HCT116 (cell line): ENCODE measurements at regions not wholly inside any gene's neighbourhood (a gene's known extent, or its start where the extent isn't known, plus 50 kb on each side); places are given as distances from the start of the nearest gene placed in this dataset.
A peak's percentile ranks its signal among the peaks of the same experiment; 100 is the strongest.
"Not testable (repeated sequence)": the region's sequence is repeated elsewhere in the genome, so short reads cannot be mapped to it uniquely, and the experiment has no call there.

Source experiments
- ATAC-seq: fragments of 200-7000 bp; cut with Tn5 transposase; 2 replicates; pipeline ENCODE4 v1.9.1; 2020; ENCODE audit warnings: mild to moderate bottlenecking, moderate library complexity
- BruUV-seq: library from RNA; stranded (reverse); fragments of 400-500 nt; replicated peaks from 2 replicates; lab custom pipeline; 2021; lab: Mats Ljungman, UMichigan
- CTCF ChIA-PET: fragments of 300-600 bp; sonication (Branson Sonifier 250); formaldehyde crosslinking; loops from one replicate; lab custom pipeline; 2021; ENCODE audit warnings: antibody characterized with exemption; lab: Charles Lee
- POLR2A ChIA-PET: fragments of 300-600, 350-600 bp; sonication (Branson Sonifier 250); formaldehyde crosslinking; loops from one replicate; lab custom pipeline; 2021; ENCODE audit warnings: antibody characterized with exemption; lab: Charles Lee
- RAD21 ChIA-PET, 2 experiments: fragments of 300-600 bp; sonication (Branson Sonifier 250); formaldehyde crosslinking; loops; one replicate each; lab custom pipeline; 2023; ENCODE audit warnings: low total read pairs in 2 of 2; ENCODE audit not compliant: uncharacterized antibody in 2 of 2, unreplicated experiment in 2 of 2, low non-redundant PET in 1 of 2; lab: Charles Lee
- DNase-seq: peaks from one replicate; pipeline ENCODE4 v3.0.0-alpha.2; 2010; ENCODE audit warnings: low read depth, low spot score
- H2AFZ ChIP-seq: fragments of 200-600 bp; shearing (Covaris generic), sonication (generic); 2 replicates; pipeline ENCODE4 v1.6.1; 2017; ENCODE audit warnings: low read depth, mixed run types, mixed read lengths, antibody characterized with exemption, low read length; ENCODE audit not compliant: poor library complexity, severe bottlenecking
- H3K27ac ChIP-seq: 2 replicates; pipeline ENCODE4 v1.5.1; 2012; ENCODE audit warnings: low read depth, low read length
- H3K27me3 ChIP-seq: fragments of 200-600 bp; sonication (generic); 2 replicates; pipeline ENCODE4 v1.6.1; 2016; ENCODE audit warnings: mixed run types, low read length, mixed read lengths; ENCODE audit not compliant: insufficient read depth
- H3K36me3 ChIP-seq, 2 experiments: fragments of 200-500 bp in 1 of 2; fragments of 200-600 bp in 1 of 2; sonication (Bioruptor generic) in 1 of 2; sonication (generic) in 1 of 2; 2 replicates each; pipeline versions ENCODE4 v1.5.1 to v1.6.1; 2014 to 2016; ENCODE audit warnings: low read length in 2 of 2, inconsistent platforms in 1 of 2, mixed read lengths in 1 of 2, mixed run types in 1 of 2; ENCODE audit not compliant: insufficient read depth in 2 of 2, control insufficient read depth in 1 of 2
- H3K4me1 ChIP-seq, 2 experiments: fragments of 200-600 bp in 1 of 2; sonication (generic) in 1 of 2; 2 replicates each; pipeline versions ENCODE4 v1.5.1 to v1.6.1; 2012 to 2017; ENCODE audit warnings: low read length in 2 of 2, inconsistent platforms in 1 of 2, mild to moderate bottlenecking in 1 of 2, mixed read lengths in 1 of 2, mixed run types in 1 of 2, moderate library complexity in 1 of 2; ENCODE audit not compliant: insufficient read depth in 2 of 2, control insufficient read depth in 1 of 2
- H3K4me2 ChIP-seq: fragments of 200-600 bp; sonication (generic); 2 replicates; pipeline ENCODE4 v1.6.1; 2017; ENCODE audit warnings: mixed run types, low read length, mixed read lengths
- H3K4me3 ChIP-seq, 2 experiments: fragments of 200-600 bp in 1 of 2; sonication (generic) in 1 of 2; replicated peaks in 1 of 2; 2 replicates each; pipeline ENCODE4 v1.5.1; 2011 to 2016; ENCODE audit warnings: low read length in 2 of 2, control low read depth in 1 of 2, low read depth in 1 of 2, mild to moderate bottlenecking in 1 of 2, mixed read lengths in 1 of 2, mixed run types in 1 of 2
- H3K79me2 ChIP-seq: fragments of 200-600 bp; sonication (generic); 2 replicates; pipeline ENCODE4 v1.6.1; 2017; ENCODE audit warnings: mild to moderate bottlenecking, mixed run types, low read length, moderate library complexity, mixed read lengths; ENCODE audit not compliant: insufficient read depth
- H3K9ac ChIP-seq: fragments of 200-600 bp; sonication (generic); 2 replicates; pipeline ENCODE4 v1.6.1; 2016; ENCODE audit warnings: low read length, mixed read lengths
- H3K9me2 ChIP-seq: fragments of 200-600 bp; sonication (generic), shearing (Covaris generic); 2 replicates; pipeline ENCODE4 v1.6.1; 2017; ENCODE audit warnings: mixed run types, mild to moderate bottlenecking, moderate library complexity; ENCODE audit not compliant: insufficient read depth
- H3K9me3 ChIP-seq, 2 experiments: fragments of 200-500 bp in 1 of 2; fragments of 200-600 bp in 1 of 2; sonication (Bioruptor generic) in 1 of 2; sonication (generic) in 1 of 2; 2 replicates each; pipeline ENCODE4 v1.6.1; 2014 to 2017; ENCODE audit warnings: low read length in 2 of 2, mixed read lengths in 2 of 2, inconsistent platforms in 1 of 2, low read depth in 1 of 2, mild to moderate bottlenecking in 1 of 2, mixed run types in 1 of 2, moderate library complexity in 1 of 2; ENCODE audit not compliant: control insufficient read depth in 1 of 2, insufficient read depth in 1 of 2
- H4K20me1 ChIP-seq: fragments of 200-600 bp; sonication (generic), shearing (Covaris generic); 2 replicates; pipeline ENCODE4 v1.6.1; 2017; ENCODE audit warnings: mixed run types, mild to moderate bottlenecking, moderate library complexity; ENCODE audit not compliant: insufficient read depth
- MAX ChIP-seq: IDR thresholded peaks from 2 replicates; pipeline ENCODE4 v1.6.1; 2012
- intact Hi-C: fragments of 100-400 bp; cut with micrococcal nuclease; formaldehyde crosslinking; loops from 2 replicates; pipeline ENCODE4 v1.10.0; 2022
- TF ChIP-seq, protein P1 (sequence below), 3 experiments: fragments of 200-600 bp in 1 of 3; sonication (generic) in 1 of 3; IDR thresholded peaks in 2 of 3; conservative IDR thresholded peaks in 1 of 3; 2 replicates each; pipeline ENCODE4 v1.5.1; 2012 to 2017; ENCODE audit warnings: low read depth in 2 of 3, low read length in 2 of 3, antibody characterized with exemption in 1 of 3, borderline replicate concordance in 1 of 3, control low read depth in 1 of 3, mild to moderate bottlenecking in 1 of 3, mixed read lengths in 1 of 3, mixed run types in 1 of 3, moderate library complexity in 1 of 3; ENCODE audit not compliant: insufficient read depth in 1 of 3

DNA sequence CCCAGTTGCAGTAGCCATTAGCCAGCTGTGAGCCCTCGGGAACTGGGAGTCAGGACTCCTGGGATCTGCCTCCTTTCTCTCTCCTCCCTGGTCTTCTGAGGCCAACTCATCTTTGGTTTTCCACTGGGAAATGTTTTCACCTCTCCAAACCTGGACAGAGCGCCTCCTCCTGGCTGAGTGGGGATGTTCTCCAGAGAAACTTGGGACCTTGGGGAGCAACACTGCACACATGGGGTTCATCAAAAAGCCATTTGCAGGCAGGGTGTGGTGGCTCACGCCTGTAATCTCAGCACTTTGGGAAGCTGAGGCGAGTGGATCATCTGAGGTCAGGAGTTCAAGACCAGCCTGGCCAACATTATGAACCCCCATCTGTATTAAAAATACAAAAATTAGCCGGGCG lies 145.4 kb downstream of the NECTIN1 start:
- ATAC-seq (no peak), DNase-seq (no peak)
- Histone ChIP-seq H3K4me3 (peak overlapping the region in 1 of 2 experiments; percentile 60; a peak in 1 of 4 replicates), H3K4me2 (peak overlapping the region; percentile 94), H3K9me3 (no peaks in the 10 kb centered on the region), H3K79me2 (no peaks in the 10 kb centered on the region), H3K9ac (no peak overlapping the region), H3K36me3 (no peaks in the 10 kb centered on the region), H2AFZ (no peak overlapping the region), H3K27ac (no peak overlapping the region), H3K9me2 (no peaks in the 10 kb centered on the region), H3K27me3 (no peaks in the 10 kb centered on the region), H3K4me1 (peaks cover 11 to 36% of the 10 kb centered on the region in 2 experiments), H4K20me1 (no peaks in the 10 kb centered on the region)
- BruUV-seq, result no TSS peak
- POLR2A ChIA-PET, result no interaction called here
- CTCF ChIA-PET, result interaction anchor here (1.2 to 2.3 kb wide), 4 partner anchors 9 to 33 kb away, joined by 3 to 10 read pairs (median 4); no protein-coding TSS in a partner anchor
- RAD21 ChIA-PET, result no interaction called here
- intact Hi-C loops, result no loop called here
- no peak for TF ChIP-seq MAX
- TF ChIP-seq, protein P1, sequence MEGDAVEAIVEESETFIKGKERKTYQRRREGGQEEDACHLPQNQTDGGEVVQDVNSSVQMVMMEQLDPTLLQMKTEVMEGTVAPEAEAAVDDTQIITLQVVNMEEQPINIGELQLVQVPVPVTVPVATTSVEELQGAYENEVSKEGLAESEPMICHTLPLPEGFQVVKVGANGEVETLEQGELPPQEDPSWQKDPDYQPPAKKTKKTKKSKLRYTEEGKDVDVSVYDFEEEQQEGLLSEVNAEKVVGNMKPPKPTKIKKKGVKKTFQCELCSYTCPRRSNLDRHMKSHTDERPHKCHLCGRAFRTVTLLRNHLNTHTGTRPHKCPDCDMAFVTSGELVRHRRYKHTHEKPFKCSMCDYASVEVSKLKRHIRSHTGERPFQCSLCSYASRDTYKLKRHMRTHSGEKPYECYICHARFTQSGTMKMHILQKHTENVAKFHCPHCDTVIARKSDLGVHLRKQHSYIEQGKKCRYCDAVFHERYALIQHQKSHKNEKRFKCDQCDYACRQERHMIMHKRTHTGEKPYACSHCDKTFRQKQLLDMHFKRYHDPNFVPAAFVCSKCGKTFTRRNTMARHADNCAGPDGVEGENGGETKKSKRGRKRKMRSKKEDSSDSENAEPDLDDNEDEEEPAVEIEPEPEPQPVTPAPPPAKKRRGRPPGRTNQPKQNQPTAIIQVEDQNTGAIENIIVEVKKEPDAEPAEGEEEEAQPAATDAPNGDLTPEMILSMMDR (IDR thresholded peaks at IDR 0.05 in 2 of 3, conservative IDR thresholded peaks at IDR 0.05 in 1 of 3; ENCODE audit: borderline replicate concordance in 1 of 3, insufficient read depth in 1 of 3, low read depth in 2 of 3, low read length in 2 of 3), result peak in 2 of 3 experiments; percentile 34 to 68; a peak in 3 of 6 replicates

DNA sequence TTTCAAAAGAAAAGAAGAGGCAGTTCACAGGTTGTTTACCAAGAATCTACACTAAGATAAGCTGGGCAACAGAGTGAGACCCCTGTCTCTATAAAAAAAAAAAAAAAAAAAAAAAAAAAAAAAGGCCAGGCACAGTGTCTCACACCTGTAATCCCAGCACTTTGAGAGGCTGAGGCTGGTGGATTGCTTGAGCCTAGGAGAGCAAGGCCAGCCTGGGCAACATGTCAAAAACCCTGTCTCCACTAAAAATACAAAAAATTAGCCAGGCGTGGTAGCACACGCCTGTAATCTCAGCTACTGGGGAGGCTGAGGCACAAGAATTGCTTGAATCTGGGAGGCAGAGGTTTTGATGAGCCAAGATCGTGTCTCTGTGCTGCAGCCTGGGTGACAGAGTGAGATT lies 147.6 kb downstream of the NECTIN1 start:
- H3K4me3 ChIP-seq, H2AFZ ChIP-seq, DNase-seq, H3K27ac ChIP-seq, RAD21 ChIA-PET, H3K27me3 ChIP-seq, intact Hi-C loops, H3K4me2 ChIP-seq, POLR2A ChIA-PET, H4K20me1 ChIP-seq, H3K79me2 ChIP-seq, H3K9ac ChIP-seq, ATAC-seq, H3K36me3 ChIP-seq, H3K9me3 ChIP-seq, H3K9me2 ChIP-seq, BruUV-seq: not testable (repeated sequence)
- peaks cover 11 to 34% of the 10 kb centered on the region in 2 experiments for H3K4me1 ChIP-seq
- CTCF ChIA-PET, result interaction anchor here (1.4 kb wide), 1 partner anchor 9 kb away, joined by 5 read pairs; no protein-coding TSS in a partner anchor
